Midbrain (tissue), 1 donor: ENCODE measurements at regions not wholly inside any gene's neighbourhood (a gene's known extent, or its start where the extent isn't known, plus 50 kb on each side); places are given as distances from the start of the nearest gene placed in this dataset.

Experiments used
- DNase-seq: peaks from one replicate; lab custom pipeline; 2025; lab: John Stamatoyannopoulos, UW

GRCh38 chr9:96183751-96184150, 118.2 kb downstream of the HSD17B3 start:
- DNase-seq = no peak

DNA sequence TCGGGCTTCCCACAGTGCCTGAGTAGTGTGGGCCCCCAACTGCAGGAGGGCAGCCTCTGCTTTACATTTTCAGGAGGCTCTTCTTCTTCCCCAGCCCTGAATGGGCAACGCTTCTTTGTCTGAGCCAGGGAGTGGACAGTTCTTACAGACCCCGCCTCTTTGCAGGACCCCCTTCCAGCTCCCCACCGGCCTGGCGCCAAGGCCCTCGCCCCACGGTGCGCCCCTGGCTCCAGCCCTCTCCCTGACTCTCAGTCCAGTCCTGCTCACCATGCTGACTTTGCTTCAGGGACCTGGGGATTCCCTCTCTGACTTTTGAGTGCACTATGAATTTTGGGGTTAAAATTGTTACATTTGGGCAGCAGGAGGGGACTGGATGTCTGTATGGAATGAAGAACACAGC, 123.8 kb downstream of the HSD17B3 start:
- DNase-seq = no peak

DNA sequence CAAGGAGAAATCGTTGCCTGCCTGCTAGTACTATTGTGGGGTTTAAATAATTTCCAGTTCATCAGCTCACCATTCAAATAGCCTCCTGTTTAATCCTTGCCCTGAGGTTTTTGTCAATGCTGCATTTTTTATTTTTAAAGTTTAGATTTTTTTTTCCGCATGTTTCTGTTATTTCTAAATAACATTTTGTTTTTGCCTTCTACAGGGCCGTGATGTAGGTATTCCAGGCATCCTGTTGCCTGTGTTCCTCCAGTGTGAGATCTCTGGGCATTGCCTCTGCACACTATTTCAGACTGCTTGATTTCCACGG, 124.3 kb downstream of the HSD17B3 start:
- no peak for DNase-seq

DNA sequence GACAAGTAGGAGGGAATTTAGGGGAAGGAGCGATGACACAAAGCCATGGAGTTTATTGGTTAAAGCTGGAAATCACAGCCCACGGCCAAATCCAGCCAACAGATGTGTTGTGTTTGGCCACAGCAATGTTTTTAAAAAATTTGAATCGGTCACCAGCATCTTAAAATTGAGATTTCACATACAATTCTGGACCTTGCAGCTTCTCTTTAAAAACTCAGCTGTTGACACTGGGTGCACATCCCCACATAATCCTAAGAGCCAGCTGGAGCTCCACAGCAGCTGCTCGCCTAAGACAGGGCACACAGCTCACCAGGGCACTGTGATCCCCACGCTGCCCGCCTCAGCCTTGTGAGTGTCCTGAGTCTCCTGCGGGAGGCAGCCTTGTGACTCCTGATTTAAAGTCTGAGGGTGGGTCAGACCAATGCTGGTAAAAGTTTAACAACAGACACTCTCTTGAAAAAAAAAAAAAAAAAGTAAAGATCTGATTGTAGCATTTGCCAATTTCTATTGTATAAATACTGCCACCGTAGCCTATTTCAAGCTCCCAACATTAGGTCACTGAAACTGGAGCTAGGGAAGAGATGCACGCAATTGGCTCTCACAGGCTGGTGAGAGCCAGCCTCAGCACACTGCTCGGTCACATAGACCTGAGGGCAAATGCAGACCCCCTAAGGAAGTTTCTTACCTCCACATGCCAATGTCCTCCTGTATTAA, 124.8 kb downstream of the HSD17B3 start:
- DNase-seq = peak; percentile 57

GRCh38 chr9:96175796-96176195, 126.2 kb downstream of the HSD17B3 start:
- no peak for DNase-seq

- DNase-seq = no peak
These were observed 127.0 kb downstream of the HSD17B3 start for GRCh38 chr9:96175001-96175400.

DNA sequence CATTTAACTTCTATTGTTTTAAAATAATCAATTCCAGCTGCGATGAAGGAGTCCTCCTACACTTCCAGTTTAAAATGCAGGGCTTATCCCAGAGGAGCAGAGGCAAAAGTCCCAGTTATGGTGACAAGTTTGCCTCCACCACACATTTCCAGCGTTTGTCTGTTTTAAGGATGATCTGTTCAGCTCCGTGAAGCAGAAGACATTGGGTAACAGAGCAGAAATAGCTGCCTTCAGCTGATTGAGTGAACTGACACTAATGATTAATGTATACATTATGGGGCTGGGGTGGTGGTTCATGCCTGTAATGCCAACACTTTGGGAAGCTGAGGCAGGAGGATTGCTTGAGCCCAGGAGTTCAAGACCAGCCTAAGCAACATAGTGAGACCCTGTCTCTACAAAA, 127.6 kb downstream of the HSD17B3 start:
- DNase-seq = no peak

- no peak for DNase-seq
These were observed 128.3 kb downstream of the HSD17B3 start for GRCh38 chr9:96173640-96174039.

DNA sequence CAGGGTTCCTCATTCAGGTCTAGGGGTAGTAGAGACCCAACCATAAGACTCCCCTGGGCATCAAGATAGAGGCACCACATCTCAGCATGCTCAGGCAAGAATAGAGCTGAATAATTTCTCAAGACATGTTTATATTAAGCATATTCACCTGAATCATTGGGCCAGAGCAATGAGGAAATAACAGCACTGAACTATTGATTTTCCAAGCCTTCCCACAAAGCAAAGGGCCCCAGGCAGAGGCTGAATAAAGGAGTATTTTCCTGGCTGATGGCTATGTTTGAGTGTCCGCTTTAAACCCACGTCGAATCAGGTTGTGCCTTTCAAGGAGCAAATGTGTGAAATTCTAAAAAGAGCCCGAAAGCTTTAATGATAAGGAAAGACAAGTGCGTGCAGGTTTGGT, 129.2 kb downstream of the HSD17B3 start:
- DNase-seq = no peak

DNA sequence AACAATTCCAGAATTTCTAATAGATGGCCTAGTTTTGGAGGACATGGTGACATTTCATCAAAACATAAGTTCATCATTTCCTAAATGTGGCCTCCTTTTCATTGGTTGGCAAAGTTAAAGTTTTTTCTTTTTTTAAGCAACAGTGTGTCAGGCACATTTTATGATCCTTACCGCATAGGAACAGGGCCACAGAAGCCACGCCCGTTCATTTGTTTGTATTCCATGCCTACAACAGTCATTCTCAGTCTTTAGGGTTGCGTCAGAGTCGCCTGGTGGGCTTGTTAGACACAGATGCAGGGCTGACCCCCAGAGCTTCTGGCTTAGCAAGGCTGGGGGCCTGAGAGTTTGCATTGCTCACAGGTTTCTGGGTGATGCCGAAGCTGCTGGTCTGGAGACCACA, 130.2 kb downstream of the HSD17B3 start:
- DNase-seq = no peak

- DNase-seq = no peak
These were observed 132.1 kb downstream of the HSD17B3 start for GRCh38 chr9:96169901-96170300.

- peak; percentile 37 for DNase-seq
These were observed 132.5 kb downstream of the HSD17B3 start for GRCh38 chr9:96169484-96169883.

GRCh38 chr9:96168882-96169281, 133.1 kb downstream of the HSD17B3 start:
- DNase-seq = no peak

GRCh38 chr9:96167011-96167410, 135.0 kb downstream of the HSD17B3 start:
- DNase-seq = no peak

- no peak for DNase-seq
These were observed 137.7 kb downstream of the HSD17B3 start for GRCh38 chr9:96164268-96164683.

DNA sequence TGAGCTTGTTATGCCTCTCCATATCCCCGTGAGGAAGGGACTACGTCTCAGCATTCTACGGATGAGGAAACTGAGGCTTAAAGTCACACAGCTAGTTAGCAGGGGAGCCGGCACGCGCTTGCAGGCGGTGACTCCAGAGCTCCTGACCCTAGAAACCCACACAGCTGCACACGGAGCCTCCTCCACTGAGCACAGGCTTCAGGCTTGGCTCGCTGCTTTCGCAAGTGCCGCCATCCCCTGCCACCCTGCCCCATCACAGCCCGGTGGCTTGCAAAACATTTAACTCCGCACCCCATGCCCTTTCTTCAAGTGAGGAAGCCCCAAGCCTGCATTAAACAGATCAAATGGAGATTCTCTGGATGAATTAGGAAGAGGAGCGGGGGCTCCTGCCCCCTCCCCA, 138.3 kb downstream of the HSD17B3 start:
- DNase-seq = no peak

GRCh38 chr9:96163161-96163560, 138.8 kb downstream of the HSD17B3 start:
- no peak for DNase-seq

- DNase-seq = no peak
These were observed 140.2 kb downstream of the HSD17B3 start for GRCh38 chr9:96161819-96162218.

DNA sequence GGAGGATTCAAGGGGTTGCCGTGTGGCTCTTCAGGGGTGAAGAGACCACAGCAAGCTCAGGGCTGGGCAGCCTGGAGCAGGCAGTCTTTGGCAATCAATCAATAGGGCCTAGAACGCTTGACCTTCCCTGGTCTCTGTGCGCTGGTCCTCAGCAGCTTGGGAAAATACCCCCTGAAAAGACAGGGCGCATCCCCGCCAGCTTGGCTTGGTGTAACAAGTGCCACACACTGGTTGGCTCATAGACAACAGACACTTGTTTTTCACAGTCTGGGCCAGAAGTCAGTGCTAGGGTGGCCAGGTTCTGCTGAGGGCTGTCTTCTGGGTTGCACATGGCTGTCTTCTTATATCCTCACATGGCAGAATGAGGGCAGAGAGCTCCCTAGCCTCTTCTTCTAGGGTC, 141.1 kb downstream of the HSD17B3 start:
- DNase-seq = no peak

DNA sequence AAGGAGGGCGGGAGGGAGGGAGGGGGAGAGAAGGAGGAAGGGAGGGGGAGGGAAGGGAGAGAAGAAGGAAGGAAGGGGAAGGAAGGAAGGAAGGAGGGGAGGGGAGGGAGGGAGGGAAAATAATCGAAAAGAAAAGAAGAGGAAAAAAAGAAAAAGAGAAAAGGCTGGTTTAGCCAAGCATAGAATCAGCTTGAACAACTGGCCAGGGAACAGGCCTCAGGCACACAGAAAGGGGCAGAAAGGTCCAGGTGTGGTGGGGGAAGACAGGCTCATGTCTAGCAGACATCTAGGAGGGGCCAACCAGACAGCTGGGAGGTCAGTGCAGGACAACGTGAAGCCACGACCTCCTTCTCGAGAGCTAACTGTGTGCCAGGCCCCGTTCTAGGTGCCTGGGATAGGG, 141.8 kb downstream of the HSD17B3 start:
- no peak for DNase-seq

- no peak for DNase-seq
These were observed 142.4 kb downstream of the HSD17B3 start for GRCh38 chr9:96159596-96159995.

DNA sequence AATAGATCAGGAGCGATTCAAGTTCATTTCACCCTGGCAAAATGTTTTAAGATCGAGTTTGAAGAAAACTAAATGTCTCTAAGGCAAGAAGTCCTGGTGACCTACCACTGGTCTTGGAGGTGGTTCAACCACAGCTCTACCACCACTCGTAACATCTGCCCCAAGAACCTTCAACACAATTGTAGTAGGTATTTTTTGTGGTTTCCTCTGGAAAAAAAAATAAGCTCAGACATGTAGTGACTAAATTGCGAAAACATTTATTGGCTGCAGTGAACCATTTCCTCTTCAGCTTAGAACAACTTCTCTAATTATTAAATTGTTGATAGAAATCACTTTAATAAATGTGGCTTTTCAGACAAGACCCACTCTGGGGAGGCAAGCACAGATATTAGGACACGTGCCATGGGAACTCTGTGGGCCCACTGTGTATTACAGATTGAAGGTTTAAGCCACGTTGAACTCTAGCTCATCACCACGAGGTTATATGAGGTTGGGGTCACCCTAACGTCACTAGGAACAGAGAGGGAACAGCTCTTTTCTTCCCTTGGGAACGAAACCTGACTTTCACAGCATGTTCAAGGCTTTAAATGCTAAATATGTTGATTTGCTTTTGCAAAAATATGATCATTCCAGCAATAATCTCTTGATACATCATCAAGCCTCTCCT, 142.9 kb downstream of the HSD17B3 start:
- DNase-seq = no peak

DNA sequence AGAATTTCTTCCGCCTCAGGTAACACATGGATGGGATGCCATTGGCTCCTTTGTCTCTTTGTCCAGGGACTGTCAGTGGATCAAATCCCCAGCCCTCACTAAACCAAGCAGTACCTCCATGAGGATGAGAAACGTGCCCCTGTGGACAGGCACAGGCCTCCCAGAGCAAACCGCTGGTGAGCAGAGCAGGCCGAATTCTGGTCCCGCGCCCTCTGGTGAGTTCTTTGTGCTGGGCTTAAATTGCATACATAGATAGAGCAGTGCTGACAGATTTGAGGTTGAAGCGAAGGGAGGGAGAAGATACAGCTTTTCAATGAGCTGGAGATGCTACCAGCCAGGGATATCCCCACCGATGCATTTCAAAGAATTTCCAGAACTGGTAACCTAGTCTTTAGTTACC, 143.8 kb downstream of the HSD17B3 start:
- DNase-seq = no peak

DNA sequence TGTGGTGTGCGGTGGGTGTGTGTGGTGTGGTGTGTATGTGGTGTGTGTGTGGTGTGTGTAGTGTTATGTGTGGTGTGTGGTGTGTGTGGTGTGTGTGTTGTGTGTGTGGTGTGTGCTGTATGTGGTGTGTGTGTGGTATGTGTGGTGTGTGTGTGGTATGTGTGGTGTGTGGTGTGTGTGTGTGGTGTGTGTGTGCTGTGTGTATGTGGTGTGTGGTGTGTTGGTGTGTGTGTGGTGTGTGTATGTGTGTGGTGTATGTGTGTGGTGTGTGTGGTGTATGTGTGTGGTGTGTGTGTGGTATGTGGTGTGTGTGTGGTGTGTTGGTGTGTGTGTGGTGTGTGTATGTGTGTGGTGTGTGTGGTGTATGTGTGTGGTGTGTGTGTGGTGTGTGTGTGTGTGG, 144.3 kb downstream of the HSD17B3 start:
- no peak for DNase-seq
